HG03457 (cell line): ENCODE measurements at regions not wholly inside any gene's neighbourhood (a gene's known extent, or its start where the extent isn't known, plus 50 kb on each side); places are given as distances from the start of the nearest gene placed in this dataset.

Experiments
- ATAC-seq: cut with Tn5 transposase; IDR thresholded peaks from one replicate; pipeline ENCODE4 v1.9.1; 2021; ENCODE audit warnings: moderate number of reproducible peaks; ENCODE audit not compliant: unreplicated experiment

- no peak for ATAC-seq
Measured at GRCh38 chr4:181158971-181159370, 1084.2 kb upstream of the TENM3 start.

GRCh38 chr4:181161669-181162068 is 1081.5 kb upstream of the TENM3 start:
- ATAC-seq = no peak

DNA sequence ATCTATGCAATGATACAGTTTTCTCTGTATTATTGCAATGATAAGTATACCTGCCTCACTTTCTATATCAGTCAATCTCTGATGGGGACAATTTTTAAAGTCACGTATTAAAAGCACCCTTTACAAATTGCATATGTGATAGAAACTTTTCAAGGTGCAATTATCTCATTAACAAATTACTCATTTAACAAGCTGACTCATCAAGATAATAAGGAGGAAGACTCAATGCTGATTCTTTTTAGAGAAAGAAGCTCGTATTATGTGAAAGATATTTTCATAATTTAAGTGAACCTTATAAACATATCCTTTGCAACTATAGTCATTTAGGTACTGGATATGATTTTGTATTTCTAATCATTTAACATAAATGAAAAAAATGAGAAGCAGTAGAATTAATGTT is 1080.9 kb upstream of the TENM3 start:
- ATAC-seq = no peak

DNA sequence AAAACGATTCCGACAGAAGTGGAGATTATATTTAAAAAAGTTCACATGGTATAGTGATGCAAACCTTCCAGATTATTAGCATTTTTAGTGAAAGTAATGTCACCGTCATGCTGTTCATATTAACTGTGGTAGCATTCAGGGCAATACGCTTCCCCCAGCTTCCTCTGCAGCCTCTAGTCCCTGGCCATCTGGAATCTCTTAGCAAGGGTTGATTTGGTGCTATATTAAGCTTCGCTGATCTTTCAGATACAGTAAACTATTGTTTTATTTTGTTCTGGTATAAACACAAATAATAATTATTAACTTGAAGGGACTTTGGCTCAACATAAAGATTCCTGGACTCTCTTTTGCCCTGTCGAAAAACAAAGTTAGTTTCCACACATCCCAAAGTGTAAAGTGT is 1080.5 kb upstream of the TENM3 start:
- ATAC-seq = no peak

- ATAC-seq = no peak
Measured at GRCh38 chr4:181166742-181167399, 1076.3 kb upstream of the TENM3 start.

GRCh38 chr4:181168011-181168805 is 1075.0 kb upstream of the TENM3 start:
- ATAC-seq = no peak

- ATAC-seq = no peak
Measured at GRCh38 chr4:181173046-181173445, 1070.2 kb upstream of the TENM3 start.

- no peak for ATAC-seq
Measured at GRCh38 chr4:181176306-181176705, 1066.9 kb upstream of the TENM3 start.

- no peak for ATAC-seq
Measured at GRCh38 chr4:181181331-181181730, 1061.9 kb upstream of the TENM3 start.

DNA sequence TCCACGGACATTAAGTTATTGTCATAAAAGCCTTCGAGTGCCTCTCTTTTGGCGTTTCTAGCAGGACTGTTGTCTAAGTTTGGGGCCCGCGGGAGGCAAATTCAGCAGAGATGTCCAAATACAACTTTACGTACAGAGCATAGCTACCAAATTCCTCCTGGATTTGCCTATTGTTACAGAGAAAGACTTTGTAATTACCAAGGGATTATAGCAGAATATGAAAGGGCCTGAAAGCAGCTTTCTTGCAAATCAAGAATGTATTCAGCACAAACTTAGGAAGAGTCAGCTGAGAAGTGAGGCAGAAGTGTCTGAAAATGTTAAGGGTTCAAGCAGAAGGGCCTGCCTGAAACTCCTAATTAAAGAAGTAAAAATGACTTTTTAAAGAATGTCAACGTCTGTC is 1053.5 kb upstream of the TENM3 start:
- no peak for ATAC-seq

DNA sequence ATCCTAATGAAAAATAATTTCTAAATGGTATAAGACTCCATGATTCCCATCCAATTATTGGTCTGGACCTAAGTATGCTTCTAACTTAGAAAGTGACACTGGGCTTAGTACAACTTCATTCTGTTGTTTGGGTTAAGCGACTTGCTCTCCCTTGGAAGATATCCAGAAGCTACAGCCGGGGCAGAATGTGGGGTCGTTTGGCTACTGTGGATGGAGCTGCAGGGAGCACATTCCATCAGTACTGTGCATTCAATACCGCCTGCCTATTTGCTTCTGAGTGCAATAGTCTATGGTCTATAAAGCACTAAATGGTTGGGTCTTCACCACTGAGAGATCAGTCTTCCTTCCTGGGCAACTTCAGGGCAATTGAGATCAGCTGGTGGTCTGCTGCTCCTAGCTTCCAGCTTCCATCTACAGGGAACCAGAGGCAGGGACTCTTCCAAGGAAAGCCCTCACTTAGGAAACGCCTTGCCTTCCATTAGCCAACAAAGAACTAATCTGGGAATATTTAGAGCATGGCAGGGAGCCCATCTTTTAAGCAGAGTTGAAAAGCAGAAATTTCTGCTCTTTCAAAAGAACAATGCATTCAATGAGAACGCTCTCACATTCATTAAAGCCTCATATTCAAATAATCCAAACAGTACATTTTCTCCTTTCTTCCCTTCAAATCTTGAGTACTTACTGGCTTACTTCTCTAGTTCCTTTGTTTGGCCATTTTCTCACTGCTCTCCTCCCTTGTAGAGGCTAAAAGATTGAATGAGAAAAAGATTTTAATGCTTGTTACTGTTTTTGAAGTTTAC is 1049.9 kb upstream of the TENM3 start:
- no peak for ATAC-seq

GRCh38 chr4:181194096-181194495 is 1049.1 kb upstream of the TENM3 start:
- no peak for ATAC-seq

DNA sequence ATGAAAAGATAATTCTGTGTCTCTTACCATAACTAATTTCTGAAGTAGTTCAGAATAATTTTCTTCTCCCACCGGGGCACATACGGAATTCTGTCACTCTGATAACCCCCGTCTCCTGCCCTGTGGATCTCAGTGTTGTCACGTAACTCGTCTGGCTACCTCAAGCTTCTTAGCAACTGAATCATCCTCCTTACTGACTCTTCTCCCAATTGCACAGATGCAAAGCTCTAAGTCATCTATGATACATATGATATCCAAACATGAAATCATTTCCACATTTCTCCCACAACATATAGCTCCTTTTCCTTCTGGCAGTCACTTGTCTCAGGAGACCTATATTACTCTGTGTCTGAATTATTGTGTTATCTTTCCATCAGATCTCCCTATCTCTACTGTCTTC is 1043.1 kb upstream of the TENM3 start:
- no peak for ATAC-seq

DNA sequence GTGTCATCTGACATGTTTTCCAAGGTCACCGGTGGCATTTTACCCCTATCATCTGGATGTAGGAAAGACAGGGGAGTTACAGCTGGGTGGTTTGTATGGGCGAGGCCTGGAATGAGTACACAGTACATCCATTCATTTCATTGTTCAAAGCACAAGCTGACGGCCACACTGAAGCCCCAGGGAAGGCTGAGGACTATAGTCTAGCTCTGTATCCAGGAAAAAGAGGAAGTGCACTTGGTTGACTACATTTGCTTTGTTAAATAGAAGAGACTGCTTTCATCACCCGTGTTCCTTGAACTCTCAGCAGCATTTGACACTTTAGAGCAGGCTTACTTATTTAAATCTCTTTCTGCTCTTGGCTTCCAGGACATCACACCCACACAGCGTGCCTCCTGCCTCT is 1041.0 kb upstream of the TENM3 start:
- no peak for ATAC-seq

- no peak for ATAC-seq
Measured at GRCh38 chr4:181204109-181204508, 1039.1 kb upstream of the TENM3 start.

DNA sequence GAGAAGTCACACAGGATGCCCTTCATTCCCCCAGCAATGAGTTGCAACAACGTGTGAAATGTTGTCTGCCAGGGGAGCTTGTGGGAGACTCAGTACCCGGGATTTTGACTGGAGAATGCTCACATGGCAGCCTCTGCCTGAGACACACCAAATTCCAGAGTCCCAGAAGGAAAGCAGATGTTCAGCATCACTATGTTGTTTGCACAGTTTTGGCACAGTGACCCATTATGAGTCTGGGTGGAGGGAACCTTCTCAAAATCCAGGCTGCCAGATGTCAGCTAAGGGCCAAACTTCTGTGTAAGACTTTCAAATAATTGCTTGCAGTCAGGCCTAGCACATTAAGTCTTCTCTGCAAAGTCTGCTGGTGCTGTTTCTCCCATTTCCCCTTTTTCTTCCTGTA is 1029.7 kb upstream of the TENM3 start:
- ATAC-seq = no peak

GRCh38 chr4:181216501-181216900 is 1026.7 kb upstream of the TENM3 start:
- no peak for ATAC-seq

DNA sequence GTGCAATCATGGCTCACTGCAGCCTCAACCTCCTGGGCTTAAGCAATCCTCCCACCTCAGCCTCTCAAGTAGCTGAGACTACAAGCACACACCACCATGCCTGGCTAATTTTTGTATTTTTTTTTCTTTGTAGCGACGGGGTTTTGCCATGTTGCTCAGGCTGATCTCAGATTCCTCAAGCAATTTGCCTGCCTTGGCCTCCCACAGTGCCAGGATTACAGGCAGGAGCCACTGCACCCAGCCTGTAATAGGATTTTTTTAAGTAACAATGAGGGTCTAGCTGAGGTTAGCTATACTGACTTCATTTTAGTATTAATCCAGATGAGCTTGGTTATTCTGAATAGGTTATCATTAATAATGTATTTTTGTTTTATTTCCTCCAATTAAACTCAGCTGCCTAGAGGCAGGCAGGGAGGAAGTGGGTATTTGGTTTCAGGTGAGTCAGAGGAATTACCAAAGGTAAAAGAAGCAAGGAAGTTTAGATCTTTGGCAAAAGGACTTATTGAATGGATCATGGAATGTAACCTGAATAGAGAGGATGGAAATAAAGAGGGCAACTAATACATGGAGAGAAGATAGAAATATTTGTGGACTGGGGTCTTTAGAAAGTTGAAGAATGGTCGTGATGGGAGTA is 1023.3 kb upstream of the TENM3 start:
- ATAC-seq = no peak

GRCh38 chr4:181224852-181225251 is 1018.4 kb upstream of the TENM3 start:
- no peak for ATAC-seq

- no peak for ATAC-seq
Measured at GRCh38 chr4:181225616-181226261, 1017.5 kb upstream of the TENM3 start.
